ENCODE measurements at regions not wholly inside any gene's neighbourhood (a gene's known extent, or its start where the extent isn't known, plus 50 kb on each side); places are given as distances from the start of the nearest gene placed in this dataset.

DNA sequence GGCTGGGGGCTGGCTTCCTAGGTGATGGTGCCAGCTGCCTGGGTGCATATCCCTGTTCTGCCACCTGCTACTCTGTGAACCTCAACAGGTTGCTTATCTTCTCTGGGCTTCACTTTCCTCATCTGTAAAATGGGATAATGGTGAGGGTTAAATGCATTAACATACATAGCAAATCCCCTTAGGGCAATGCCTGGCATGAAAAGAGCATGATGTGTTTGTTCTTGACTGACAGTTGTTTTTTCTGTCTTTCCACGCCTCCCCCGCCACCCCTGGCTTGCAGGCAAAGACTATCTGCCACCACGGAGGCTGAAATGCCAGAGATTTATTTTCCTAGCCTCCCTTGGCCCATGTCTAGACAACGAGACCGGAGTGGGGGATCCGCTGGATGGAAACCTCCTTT, 280.5 kb downstream of the NSG2 start:
- TF ChIP-seq KDM4A (IDR thresholded peaks at IDR 0.05; ENCODE audit: low read depth, low read length, severe bottlenecking), result no peak
- Histone ChIP-seq H3K27me3 (replicated peaks in 1 of 4; ENCODE audit: control insufficient read depth in 3 of 4, extremely low read depth in 1 of 4, insufficient read depth in 3 of 4, low read length in 3 of 4) (peaks cover 0 to 4% (median 0%) of the 10 kb centered on the region in 4 experiments; a peak in 3 of 7 replicates), H2BK120ac (replicated peaks; ENCODE audit: low read depth, low read length) (no peak overlapping the region), H3K14ac (ENCODE audit: insufficient read length) (no peak overlapping the region), H3K79me2 (ENCODE audit: control insufficient read depth in 1 of 2, insufficient read depth in 2 of 2, low read length in 2 of 2) (no peaks in the 10 kb centered on the region), H3K56ac (replicated peaks; ENCODE audit: insufficient read length, low read depth, low read length) (no peak overlapping the region), H2BK12ac (ENCODE audit: low read depth, low read length) (no peak overlapping the region), H3K4me3 (ENCODE audit: extremely low read depth in 1 of 4, insufficient read depth in 2 of 4, low read depth in 3 of 4, low read length in 4 of 4) (no peak overlapping the region), H2BK20ac (ENCODE audit: low read length) (no peak overlapping the region), H3K23me2 (ENCODE audit: low read depth, low read length) (no peaks in the 10 kb centered on the region), H4K20me1 (replicated peaks in 1 of 2; ENCODE audit: control insufficient read depth in 1 of 2, insufficient read depth in 2 of 2, low read length in 2 of 2) (no peaks in the 10 kb centered on the region), H2BK15ac (ENCODE audit: low read length) (no peak overlapping the region), H2AFZ (ENCODE audit: low read length) (no peak overlapping the region), H2AK5ac (ENCODE audit: low read depth, low read length) (no peak overlapping the region), H4K5ac (ENCODE audit: insufficient read length, low read depth, low read length) (no peak overlapping the region), H3K4ac (replicated peaks; ENCODE audit: insufficient read length, low read depth, low read length) (no peak overlapping the region), H3K18ac (ENCODE audit: extremely low read depth, low read length) (no peak overlapping the region), H3K79me1 (ENCODE audit: low read depth, low read length) (no peaks in the 10 kb centered on the region), H3K27ac (ENCODE audit: low read depth, low read length) (no peak overlapping the region), H3K23ac (ENCODE audit: insufficient read length) (no peak overlapping the region), H3K4me1 (replicated peaks in 1 of 4; ENCODE audit: control insufficient read depth in 3 of 4, insufficient read depth in 4 of 4, low read length in 3 of 4) (peaks cover 3 to 17% (median 8%) of the 10 kb centered on the region in 4 experiments), H3K9ac (replicated peaks in 1 of 4; ENCODE audit: extremely low read depth in 1 of 4, low read depth in 3 of 4, low read length in 3 of 4) (no peak overlapping the region), H4K91ac (replicated peaks; ENCODE audit: insufficient read length, low read length) (no peak overlapping the region), H3K9me3 (ENCODE audit: insufficient read depth in 2 of 2, low read depth in 1 of 2, low read length in 1 of 2) (no peaks in the 10 kb centered on the region), H3K36me3 (ENCODE audit: control insufficient read depth in 2 of 4, insufficient read depth in 4 of 4, low read length in 3 of 4) (no peaks in the 10 kb centered on the region), H4K8ac (ENCODE audit: extremely low read depth, insufficient read depth, low read length) (no peak overlapping the region), H2BK5ac (ENCODE audit: low read depth, low read length) (no peak overlapping the region), H3K4me2 (ENCODE audit: insufficient read depth in 1 of 2, low read depth in 2 of 2, low read length in 2 of 2) (no peak overlapping the region)
- DNase-seq (ENCODE audit: low read depth in 1 of 2, low spot score in 2 of 2) (no peak), FAIRE-seq (no peak)
- POLR2A ChIA-PET (ENCODE audit: partially characterized antibody), result no interaction called here
- CTCF ChIA-PET (ENCODE audit: partially characterized antibody), result interaction anchor here (0.7 to 13.1 kb wide), 13 partner anchors 10 to 410 kb away, joined by 3 to 187 read pairs (median 3); partner anchors contain the start of gene NSG2
- WGBS, 2 experiments (ENCODE audit: extremely low coverage in 1 of 2, insufficient coverage in 1 of 2, insufficient read length in 1 of 2, insufficient replicate concordance in 2 of 2, low coverage in 1 of 2, low lambda C conversion rate in 2 of 2, missing lambda C conversion rate in 1 of 2), result 61% methylated on average over 6 of the region's 6 CpGs; no CpG with 5 or more reads in 1 of the 2 experiments
